Liver (tissue), 6 donors: ENCODE measurements at regions not wholly inside any gene's neighbourhood (a gene's known extent, or its start where the extent isn't known, plus 50 kb on each side); places are given as distances from the start of the nearest gene placed in this dataset.
"Not testable (repeated sequence)": the region's sequence is repeated elsewhere in the genome, so short reads cannot be mapped to it uniquely, and the experiment has no call there.

Experiments used
- DNase-seq: peaks from one replicate; pipeline ENCODE4 v3.0.0-alpha.2; 2017; ENCODE audit warnings: low spot score
- H3K27ac ChIP-seq, 2 donors: one replicate each; pipeline ENCODE4 v1.7.0; 2013; ENCODE audit warnings: inconsistent platforms in 2 of 2, low read length in 2 of 2, control low read depth in 1 of 2, low read depth in 1 of 2, mild to moderate bottlenecking in 1 of 2
- H3K27me3 ChIP-seq, 4 donors: one replicate each; pipeline versions ENCODE4 v1.6.1 to v1.7.0; 2013; ENCODE audit warnings: low read length in 3 of 4, inconsistent platforms in 1 of 4, mild to moderate bottlenecking in 1 of 4, moderate library complexity in 1 of 4; ENCODE audit not compliant: control insufficient read depth in 4 of 4, insufficient read depth in 4 of 4
- H3K36me3 ChIP-seq, 4 donors: one replicate each; pipeline versions ENCODE4 v1.6.1 to v1.7.0; 2013; ENCODE audit warnings: low read length in 3 of 4, mild to moderate bottlenecking in 3 of 4, low read depth in 1 of 4, moderate library complexity in 1 of 4; ENCODE audit not compliant: control insufficient read depth in 4 of 4, insufficient read depth in 3 of 4
- H3K4me1 ChIP-seq, 4 donors: one replicate each; pipeline versions ENCODE4 v1.6.1 to v1.7.0; 2013; ENCODE audit warnings: low read length in 3 of 4, mild to moderate bottlenecking in 3 of 4, moderate library complexity in 1 of 4; ENCODE audit not compliant: control insufficient read depth in 4 of 4, insufficient read depth in 4 of 4
- H3K4me3 ChIP-seq, 3 donors: one replicate each; pipeline versions ENCODE4 v1.6.1 to v1.7.0; 2013; ENCODE audit warnings: low read length in 3 of 3, control low read depth in 1 of 3, low read depth in 1 of 3, mild to moderate bottlenecking in 1 of 3
- H3K9ac ChIP-seq, 2 donors: one replicate each; pipeline ENCODE4 v1.7.0; 2013; ENCODE audit warnings: low read length in 2 of 2, mild to moderate bottlenecking in 2 of 2, moderate library complexity in 2 of 2, control low read depth in 1 of 2, low read depth in 1 of 2
- H3K9me3 ChIP-seq, 4 donors: one replicate each; pipeline versions ENCODE4 v1.6.1 to v1.7.0; 2013; ENCODE audit warnings: low read length in 3 of 4; ENCODE audit not compliant: control insufficient read depth in 4 of 4
- WGBS: extraction: QIAGEN DNeasy Blood & Tissue Kit; methylation state at CpG from one replicate; pipeline ENCODE4 v1.1.7; 2013; 5-methylcytosine and 5-hydroxymethylcytosine counted together
- donor health status: healthy.
- donor health status: healthy.
- donor health status: healthy.

- not testable (repeated sequence) for H3K9ac ChIP-seq, H3K4me1 ChIP-seq, DNase-seq, H3K27me3 ChIP-seq, H3K9me3 ChIP-seq, H3K27ac ChIP-seq, H3K4me3 ChIP-seq, H3K36me3 ChIP-seq
- WGBS: 71% methylated on average over 38 of the region's 39 CpGs
Measured at GRCh38 chr22:11057955-11058547, 4469.9 kb upstream of the OR11H1 start.

- not testable (repeated sequence) for DNase-seq, H3K4me1 ChIP-seq, H3K27me3 ChIP-seq, H3K9me3 ChIP-seq, H3K36me3 ChIP-seq, H3K4me3 ChIP-seq, H3K9ac ChIP-seq, H3K27ac ChIP-seq
- 73% methylated on average over 3 of the region's 3 CpGs for WGBS
Measured at GRCh38 chr22:11059129-11059528, 4468.9 kb upstream of the OR11H1 start.

GRCh38 chr22:11060797-11061196 is 4467.2 kb upstream of the OR11H1 start:
- not testable (repeated sequence) for H3K27ac ChIP-seq, H3K9ac ChIP-seq, DNase-seq, H3K4me3 ChIP-seq, H3K36me3 ChIP-seq, H3K4me1 ChIP-seq, H3K9me3 ChIP-seq, H3K27me3 ChIP-seq
- WGBS: 63% methylated on average over 2 of the region's 2 CpGs

GRCh38 chr22:11062534-11062933 is 4465.5 kb upstream of the OR11H1 start:
- H3K4me3 ChIP-seq, H3K27me3 ChIP-seq, DNase-seq, H3K9ac ChIP-seq, H3K36me3 ChIP-seq, H3K4me1 ChIP-seq, H3K27ac ChIP-seq: not testable (repeated sequence)
- H3K9me3 ChIP-seq: peaks cover 4 to 13% (median 5%) of the 10 kb centered on the region in 4 donors
- WGBS: 35% methylated on average over 2 of the region's 3 CpGs

- not testable (repeated sequence) for DNase-seq
Measured at GRCh38 chr22:11063022-11063685, 4464.8 kb upstream of the OR11H1 start.

GRCh38 chr22:11065210-11065609 is 4462.8 kb upstream of the OR11H1 start:
- H3K27ac ChIP-seq, H3K4me3 ChIP-seq, H3K27me3 ChIP-seq, H3K9ac ChIP-seq, H3K36me3 ChIP-seq, DNase-seq, H3K4me1 ChIP-seq: not testable (repeated sequence)
- WGBS: 69% methylated on average over 6 of the region's 6 CpGs
- H3K9me3 ChIP-seq: peaks cover 0 to 13% (median 4%) of the 10 kb centered on the region in 4 donors

More at GRCh38 chr22:11063022-11063685, 4464.8 kb upstream of the OR11H1 start:
- WGBS: 35% methylated on average over 5 of the region's 5 CpGs
- H3K4me1 ChIP-seq, H3K9ac ChIP-seq, H3K36me3 ChIP-seq, H3K4me3 ChIP-seq, H3K27ac ChIP-seq, H3K27me3 ChIP-seq: not testable (repeated sequence)
- H3K9me3 ChIP-seq: peaks cover under 1 to 13% (median 4%) of the 10 kb centered on the region in 4 donors

GRCh38 chr22:11065876-11066457 is 4462.0 kb upstream of the OR11H1 start:
- H3K27ac ChIP-seq, DNase-seq, H3K4me1 ChIP-seq, H3K27me3 ChIP-seq, H3K9ac ChIP-seq, H3K36me3 ChIP-seq: not testable (repeated sequence)
- Histone ChIP-seq H3K4me3 (peak overlapping the region in 1 of 3 donors; percentile 6), H3K9me3 (peaks cover 0 to 13% (median 4%) of the 10 kb centered on the region in 4 donors)
- WGBS: 69% methylated on average over 18 of the region's 18 CpGs
